GM12874 (cell line): ENCODE measurements at regions not wholly inside any gene's neighbourhood (a gene's known extent, or its start where the extent isn't known, plus 50 kb on each side); places are given as distances from the start of the nearest gene placed in this dataset.

Experiments
- CTCF ChIP-seq: IDR thresholded peaks from 2 replicates; pipeline ENCODE4 v1.5.1; 2011; ENCODE audit warnings: low read depth, mild to moderate bottlenecking, control low read depth, low read length, moderate library complexity; ENCODE audit not compliant: insufficient read depth

DNA sequence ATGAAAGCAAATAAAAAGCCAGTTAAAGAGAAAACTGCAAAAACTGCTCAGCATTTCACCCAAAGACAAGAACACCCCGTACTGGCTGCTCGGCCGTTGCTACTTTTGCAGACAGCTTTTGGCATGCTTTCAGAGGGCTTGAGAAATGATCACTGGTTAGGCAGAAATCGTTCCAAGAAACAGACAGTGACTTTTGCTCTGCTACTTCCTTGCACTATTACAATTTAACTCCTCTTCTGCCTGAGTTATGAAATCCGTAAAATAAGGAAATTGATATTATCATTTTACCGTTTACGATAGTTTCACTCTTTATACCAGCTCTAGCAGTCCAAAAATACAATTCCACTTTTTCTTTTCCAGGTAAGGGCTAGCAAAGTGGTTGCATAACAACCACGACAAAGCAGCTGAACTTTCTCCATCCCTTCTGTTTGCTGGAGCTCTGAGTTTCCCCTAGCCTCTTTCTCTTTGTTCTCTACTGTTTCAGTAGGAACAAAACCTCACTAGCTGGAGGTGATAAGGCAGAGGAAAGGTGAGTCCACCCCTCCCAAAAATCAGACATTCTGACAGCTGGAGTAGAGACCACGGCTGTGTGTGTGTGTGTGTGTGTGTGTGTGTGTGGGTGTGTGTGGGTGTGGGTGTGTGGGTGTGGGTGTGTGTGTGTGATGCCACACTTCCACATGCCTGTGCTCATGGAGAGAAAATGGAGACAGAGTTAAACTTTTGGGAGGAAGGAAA is 191.8 kb upstream of the RREB1 start:
- no peak for TF ChIP-seq CTCF

- no peak for TF ChIP-seq CTCF
Observed at GRCh38 chr6:6916598-6916997, 191.2 kb upstream of the RREB1 start.

- TF ChIP-seq CTCF = no peak
Observed at GRCh38 chr6:6918216-6918983, 189.4 kb upstream of the RREB1 start.

DNA sequence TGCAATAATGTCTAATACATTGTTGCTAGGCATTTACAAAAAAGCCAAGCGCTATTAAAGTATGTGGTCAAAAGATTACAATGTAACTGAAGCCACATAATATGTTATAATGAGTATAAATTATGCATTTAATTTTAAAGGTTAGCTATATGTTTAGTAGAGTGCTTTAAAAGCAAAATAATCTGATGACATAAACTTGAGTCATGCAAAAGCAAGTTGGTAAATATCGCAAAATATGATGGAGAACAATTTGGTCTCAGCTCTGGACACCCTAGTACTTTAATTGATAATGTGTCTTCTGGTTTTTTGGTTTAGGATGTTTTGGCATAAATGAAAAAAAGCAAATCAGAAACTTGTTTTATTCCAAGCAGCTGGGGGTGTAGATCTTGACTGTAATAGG is 188.6 kb upstream of the RREB1 start:
- TF ChIP-seq CTCF = no peak

DNA sequence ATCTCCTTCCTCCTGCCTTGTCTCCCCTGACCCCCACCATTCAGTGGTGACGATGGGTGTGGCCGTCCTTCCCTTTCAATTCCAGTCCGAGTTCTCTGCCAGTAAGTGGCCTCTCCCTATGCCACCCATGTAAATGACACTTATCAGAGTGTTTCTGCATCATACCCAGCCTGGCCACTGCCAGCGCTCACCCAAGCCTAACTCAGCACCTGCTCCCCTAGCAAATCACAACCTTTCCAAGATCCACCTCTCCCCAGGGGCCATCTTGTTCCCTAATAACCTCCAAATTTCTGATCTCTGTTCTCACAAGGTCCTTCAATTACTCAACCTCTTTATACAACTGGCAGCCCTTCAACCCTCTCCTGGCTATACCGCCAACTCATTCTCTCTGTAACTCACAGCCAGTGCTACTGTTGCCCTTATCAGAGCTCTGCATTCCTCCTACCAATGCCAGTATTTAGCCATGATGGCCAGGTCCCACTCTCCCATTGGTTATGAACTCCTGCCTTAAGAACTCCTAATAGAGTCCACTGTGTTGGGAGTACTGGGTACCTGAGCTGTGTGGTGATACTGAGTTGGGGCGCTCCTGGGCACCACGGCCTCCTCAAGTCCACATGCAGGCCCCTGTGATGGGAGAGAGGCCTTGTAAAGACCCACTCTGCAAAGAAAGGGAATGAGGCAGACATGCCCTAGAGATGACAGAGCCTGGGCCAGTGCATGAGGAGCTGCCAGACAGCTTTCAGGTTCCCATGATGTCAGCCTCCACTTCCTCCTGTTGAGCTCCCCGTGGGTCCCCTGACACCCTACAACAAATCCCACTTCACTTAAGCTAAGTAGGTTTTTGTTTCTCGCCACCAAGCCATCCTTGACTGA is 187.4 kb upstream of the RREB1 start:
- no peak for TF ChIP-seq CTCF

DNA sequence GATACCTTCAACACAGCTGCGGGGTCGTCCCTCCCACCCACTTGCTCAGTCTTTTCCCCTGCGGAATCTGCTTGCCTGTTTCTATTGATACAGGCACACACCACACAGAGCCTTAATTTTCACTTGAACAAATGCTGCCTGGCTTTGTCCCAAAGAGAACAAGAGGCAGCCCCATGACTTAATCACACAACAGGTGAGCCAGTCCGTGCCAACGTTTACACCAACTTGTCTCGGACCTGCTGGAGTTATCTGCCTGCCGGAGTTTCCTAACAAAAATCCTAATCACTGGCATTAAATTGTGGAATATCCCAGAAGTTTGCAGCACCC is 186.8 kb upstream of the RREB1 start:
- no peak for TF ChIP-seq CTCF

DNA sequence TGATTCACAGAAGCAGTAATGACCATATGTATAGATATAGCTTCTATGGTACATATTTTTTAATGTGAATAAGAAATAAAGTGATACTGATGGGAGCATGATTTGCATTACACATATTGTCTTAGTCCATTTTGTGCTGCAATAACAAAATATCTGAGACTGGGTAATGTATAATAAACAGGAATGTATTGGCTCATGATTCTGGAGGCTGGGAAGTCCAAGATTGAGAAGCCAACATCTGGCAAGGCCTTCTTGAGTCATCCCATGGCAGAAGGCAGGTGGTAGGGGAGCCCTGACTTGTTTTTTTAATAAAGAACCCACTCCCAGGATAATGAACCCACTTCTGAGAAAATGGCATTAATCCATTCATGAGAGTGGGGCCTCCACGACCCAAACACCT is 185.6 kb upstream of the RREB1 start:
- no peak for TF ChIP-seq CTCF
